ENCODE measurements at regions not wholly inside any gene's neighbourhood (a gene's known extent, or its start where the extent isn't known, plus 50 kb on each side); places are given as distances from the start of the nearest gene placed in this dataset.

DNA sequence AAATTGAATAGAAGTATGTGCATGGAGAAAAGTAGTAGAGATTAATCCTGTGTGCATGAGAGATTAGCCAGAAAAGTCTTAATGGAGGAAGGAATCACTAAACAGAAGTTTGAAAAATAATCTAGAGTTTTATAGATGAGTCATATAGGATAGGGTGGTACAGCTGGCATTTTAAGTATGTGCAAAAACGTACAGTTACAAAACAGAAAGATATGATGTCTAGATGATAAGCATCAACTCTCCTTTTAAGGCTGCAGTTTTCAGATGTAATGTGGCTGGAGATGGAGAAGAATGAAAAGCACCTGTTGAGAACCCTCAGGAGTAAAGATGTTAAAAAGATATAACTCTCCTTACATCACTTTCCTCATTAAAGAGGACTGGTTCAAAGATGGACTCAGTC lies 271.3 kb downstream of the STK31 start:
- Histone ChIP-seq H3K27me3 (replicated peaks; ENCODE audit: control insufficient read depth, insufficient read depth, low read length) (no peaks in the 10 kb centered on the region), H3K4me1 (ENCODE audit: control insufficient read depth, insufficient read depth, low read length) (no peaks in the 10 kb centered on the region), H3K4me3 (ENCODE audit: low read length) (no peak overlapping the region), H3K9ac (ENCODE audit: low read length) (no peak overlapping the region), H3K9me3 (ENCODE audit: control insufficient read depth, low read length) (peaks cover 7% of the 10 kb centered on the region), H3K36me3 (ENCODE audit: control insufficient read depth, insufficient read depth, low read length, severe bottlenecking) (no peaks in the 10 kb centered on the region)
- DNase-seq (ENCODE audit: low read depth): no peak

DNA sequence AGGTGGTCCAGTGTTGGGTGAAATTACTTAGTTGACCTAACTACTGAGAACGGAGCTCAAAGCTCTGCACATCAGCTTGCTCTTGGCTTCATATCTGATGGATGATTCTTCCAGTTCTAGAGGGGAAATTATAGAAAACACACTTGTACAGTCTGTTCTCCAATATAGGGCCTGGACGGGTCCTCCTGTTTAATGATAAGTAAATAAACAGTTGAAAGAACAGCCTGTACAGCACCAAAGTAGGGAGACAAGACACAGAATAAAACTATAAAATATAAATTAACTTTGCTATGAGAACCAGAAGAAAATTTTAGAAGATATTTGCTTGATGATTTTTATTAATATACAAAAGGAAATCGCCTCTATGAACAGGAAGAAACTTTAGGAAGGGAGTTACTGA lies 271.7 kb downstream of the STK31 start:
- Histone ChIP-seq H3K9me3 (ENCODE audit: control insufficient read depth, low read length) (peaks cover 5% of the 10 kb centered on the region), H3K4me1 (ENCODE audit: control insufficient read depth, insufficient read depth, low read length) (no peaks in the 10 kb centered on the region), H3K9ac (ENCODE audit: low read length) (no peak overlapping the region), H3K27me3 (replicated peaks; ENCODE audit: control insufficient read depth, insufficient read depth, low read length) (no peaks in the 10 kb centered on the region), H3K4me3 (ENCODE audit: low read length) (no peak overlapping the region), H3K36me3 (ENCODE audit: control insufficient read depth, insufficient read depth, low read length, severe bottlenecking) (no peaks in the 10 kb centered on the region)
- DNase-seq (ENCODE audit: low read depth): no peak

DNA sequence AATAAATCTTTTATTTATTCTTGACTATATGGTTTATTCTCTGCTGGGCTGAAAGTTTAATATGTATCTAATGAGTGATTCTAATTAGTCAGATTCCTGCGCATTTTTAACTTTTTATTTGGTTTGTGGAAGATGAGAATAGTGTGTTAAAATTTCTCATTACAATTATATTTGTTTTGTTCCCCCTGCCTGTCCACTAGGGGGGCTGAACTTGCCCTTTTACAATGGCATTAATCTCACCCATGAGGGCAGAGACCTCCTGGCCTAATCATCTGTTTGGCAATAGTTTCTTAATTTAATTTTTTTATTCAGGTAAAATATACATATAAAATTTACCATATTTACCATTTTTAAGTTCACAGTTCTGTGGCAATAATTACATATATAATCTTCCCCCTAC lies 278.5 kb upstream of the NPY start:
- H3K36me3 ChIP-seq (ENCODE audit: control insufficient read depth, insufficient read depth, low read length, severe bottlenecking): no peaks in the 10 kb centered on the region
- H3K4me3 ChIP-seq (ENCODE audit: low read length): no peak overlapping the region
- DNase-seq (ENCODE audit: low read depth): no peak
- no peaks in the 10 kb centered on the region for H3K4me1 ChIP-seq (ENCODE audit: control insufficient read depth, insufficient read depth, low read length)
- H3K27me3 ChIP-seq (replicated peaks; ENCODE audit: control insufficient read depth, insufficient read depth, low read length): no peaks in the 10 kb centered on the region
- H3K9ac ChIP-seq (ENCODE audit: low read length): no peak overlapping the region
- H3K9me3 ChIP-seq (ENCODE audit: control insufficient read depth, low read length): no peaks in the 10 kb centered on the region

DNA sequence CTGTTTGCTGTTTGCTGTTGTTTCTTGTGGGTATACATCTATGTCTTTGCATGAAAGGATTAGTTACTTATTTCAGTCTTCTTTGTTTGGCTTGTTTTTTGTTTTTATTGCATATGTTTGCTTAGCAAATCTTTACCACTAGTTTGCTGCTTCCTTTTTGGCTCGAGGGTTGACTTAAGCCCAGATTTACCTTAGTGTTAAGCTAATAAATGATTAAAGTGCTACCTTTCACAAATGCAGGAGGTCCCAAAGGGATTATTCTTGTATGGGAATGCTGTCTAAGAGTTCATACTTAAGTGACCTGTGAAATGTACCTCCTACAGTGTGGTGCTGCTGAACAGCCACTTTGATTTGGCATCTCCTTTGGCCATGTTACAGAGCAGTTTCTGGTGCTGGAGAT lies 273.5 kb upstream of the NPY start:
- no peaks in the 10 kb centered on the region for H3K36me3 ChIP-seq (ENCODE audit: control insufficient read depth, insufficient read depth, low read length, severe bottlenecking)
- DNase-seq (ENCODE audit: low read depth): no peak
- H3K27me3 ChIP-seq (replicated peaks; ENCODE audit: control insufficient read depth, insufficient read depth, low read length): no peaks in the 10 kb centered on the region
- no peak overlapping the region for H3K9ac ChIP-seq (ENCODE audit: low read length)
- no peaks in the 10 kb centered on the region for H3K4me1 ChIP-seq (ENCODE audit: control insufficient read depth, insufficient read depth, low read length)
- peaks cover 12% of the 10 kb centered on the region for H3K9me3 ChIP-seq (ENCODE audit: control insufficient read depth, low read length)
- no peak overlapping the region for H3K4me3 ChIP-seq (ENCODE audit: low read length)

DNA sequence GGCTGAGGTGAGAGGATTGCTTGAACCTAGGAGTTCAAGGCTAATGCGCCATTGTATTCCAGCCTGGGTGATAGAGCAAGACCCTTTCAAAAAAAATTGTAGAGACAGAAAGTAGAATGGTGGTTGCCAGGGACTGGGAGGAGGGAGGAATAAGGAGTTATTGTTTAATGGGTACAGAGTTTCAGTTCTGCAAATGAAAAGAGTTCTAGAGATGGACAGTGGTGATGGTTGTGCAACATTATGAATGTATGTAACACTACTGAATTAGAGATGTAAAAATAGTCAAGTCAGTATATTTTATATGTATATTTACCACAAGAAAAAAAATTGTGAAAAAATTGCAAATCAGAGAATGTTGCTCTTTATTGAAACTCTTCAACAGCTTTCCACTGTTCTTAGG lies 266.5 kb upstream of the NPY start:
- peaks cover 6% of the 10 kb centered on the region for H3K9me3 ChIP-seq (ENCODE audit: control insufficient read depth, low read length)
- DNase-seq (ENCODE audit: low read depth): no peak
- H3K4me3 ChIP-seq (ENCODE audit: low read length): no peak overlapping the region
- H3K9ac ChIP-seq (ENCODE audit: low read length): no peak overlapping the region
- H3K36me3 ChIP-seq (ENCODE audit: control insufficient read depth, insufficient read depth, low read length, severe bottlenecking): no peaks in the 10 kb centered on the region
- H3K4me1 ChIP-seq (ENCODE audit: control insufficient read depth, insufficient read depth, low read length): no peaks in the 10 kb centered on the region
- no peaks in the 10 kb centered on the region for H3K27me3 ChIP-seq (replicated peaks; ENCODE audit: control insufficient read depth, insufficient read depth, low read length)

DNA sequence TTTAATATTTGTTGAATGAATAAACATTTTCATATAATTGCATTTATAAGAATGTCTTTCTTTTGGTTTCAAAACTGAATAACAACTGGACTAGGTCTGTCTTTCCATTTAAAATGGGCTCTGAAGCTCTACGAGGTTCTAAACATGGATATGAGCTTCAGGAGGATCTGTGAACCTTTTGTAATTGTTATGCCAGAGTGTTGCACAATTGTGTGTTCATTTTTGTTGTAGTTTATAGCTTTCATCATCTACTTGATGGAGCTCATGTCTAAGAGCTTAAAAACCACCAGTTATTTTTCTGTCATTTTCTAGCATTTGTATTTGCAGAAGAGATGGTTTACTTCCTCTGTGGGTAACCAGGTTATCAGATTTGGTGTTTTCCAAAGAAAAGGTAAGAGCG lies 265.7 kb upstream of the NPY start:
- H3K27me3 ChIP-seq (replicated peaks; ENCODE audit: control insufficient read depth, insufficient read depth, low read length): no peaks in the 10 kb centered on the region
- no peaks in the 10 kb centered on the region for H3K4me1 ChIP-seq (ENCODE audit: control insufficient read depth, insufficient read depth, low read length)
- H3K36me3 ChIP-seq (ENCODE audit: control insufficient read depth, insufficient read depth, low read length, severe bottlenecking): no peaks in the 10 kb centered on the region
- no peak overlapping the region for H3K9ac ChIP-seq (ENCODE audit: low read length)
- H3K9me3 ChIP-seq (ENCODE audit: control insufficient read depth, low read length): no peaks in the 10 kb centered on the region
- DNase-seq (ENCODE audit: low read depth): no peak
- H3K4me3 ChIP-seq (ENCODE audit: low read length): no peak overlapping the region

DNA sequence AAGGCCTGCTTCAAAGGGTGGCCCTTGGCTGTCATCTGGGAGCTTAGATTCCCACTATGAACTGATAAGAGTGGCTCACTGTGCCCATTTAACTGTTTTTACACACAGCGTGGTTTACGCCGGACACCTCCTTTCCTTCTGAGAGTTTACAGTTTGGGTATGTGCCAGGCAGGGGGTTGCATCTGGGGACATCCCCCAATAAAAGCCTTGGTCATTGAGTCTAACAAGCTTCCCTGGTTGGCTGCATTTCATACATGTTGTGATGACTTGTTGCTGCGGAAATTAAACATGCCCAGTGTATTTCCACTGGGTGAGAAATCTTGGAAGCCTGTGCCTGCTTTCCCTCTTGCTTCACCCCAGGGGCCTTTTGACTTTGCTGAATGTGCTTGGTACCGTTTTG lies 264.1 kb upstream of the NPY start:
- no peak overlapping the region for H3K4me3 ChIP-seq (ENCODE audit: low read length)
- H3K4me1 ChIP-seq (ENCODE audit: control insufficient read depth, insufficient read depth, low read length): no peaks in the 10 kb centered on the region
- no peak overlapping the region for H3K9ac ChIP-seq (ENCODE audit: low read length)
- DNase-seq (ENCODE audit: low read depth): no peak
- H3K27me3 ChIP-seq (replicated peaks; ENCODE audit: control insufficient read depth, insufficient read depth, low read length): no peaks in the 10 kb centered on the region
- H3K9me3 ChIP-seq (ENCODE audit: control insufficient read depth, low read length): no peaks in the 10 kb centered on the region
- no peaks in the 10 kb centered on the region for H3K36me3 ChIP-seq (ENCODE audit: control insufficient read depth, insufficient read depth, low read length, severe bottlenecking)

DNA sequence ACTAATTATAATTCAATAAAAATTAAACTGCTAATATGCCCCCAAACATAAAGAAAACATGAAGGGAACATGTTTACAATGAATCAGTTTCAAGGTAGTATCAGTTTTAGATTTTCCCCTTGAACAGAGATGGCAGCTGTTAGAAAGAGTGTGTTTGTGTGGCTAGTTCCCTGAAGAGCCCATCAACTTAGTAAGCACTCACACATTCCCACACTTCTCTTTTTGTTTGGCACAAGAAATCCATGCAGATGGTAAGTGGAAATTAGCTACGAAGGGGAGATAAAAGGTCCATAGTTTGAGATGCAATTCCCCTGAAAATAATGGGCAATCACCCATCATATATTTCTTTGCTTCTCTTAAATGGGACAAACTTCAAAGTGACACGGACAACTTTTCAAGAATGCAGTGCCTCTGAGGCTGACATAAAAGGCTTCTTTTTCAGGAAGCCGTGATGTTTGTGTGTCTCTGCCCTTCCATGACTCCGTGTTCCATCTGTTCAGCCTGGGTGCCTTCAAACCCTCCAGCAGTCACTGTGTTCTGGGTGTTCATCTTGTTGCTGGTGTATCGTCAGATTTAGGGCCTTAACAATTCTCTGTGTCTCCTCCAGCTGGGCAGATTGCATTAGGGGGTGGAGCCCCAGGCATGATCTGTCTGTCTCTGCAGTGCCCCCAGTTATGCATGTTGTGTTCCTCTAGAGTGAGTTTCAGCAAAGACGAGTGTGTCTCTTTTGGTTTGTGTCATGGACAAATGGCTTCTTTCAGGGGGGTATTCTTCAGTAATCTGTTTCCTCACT lies 259.5 kb upstream of the NPY start:
- H3K27me3 ChIP-seq (replicated peaks; ENCODE audit: control insufficient read depth, insufficient read depth, low read length): no peaks in the 10 kb centered on the region
- H3K9ac ChIP-seq (ENCODE audit: low read length): no peak overlapping the region
- H3K4me3 ChIP-seq (ENCODE audit: low read length): no peak overlapping the region
- no peaks in the 10 kb centered on the region for H3K9me3 ChIP-seq (ENCODE audit: control insufficient read depth, low read length)
- no peaks in the 10 kb centered on the region for H3K36me3 ChIP-seq (ENCODE audit: control insufficient read depth, insufficient read depth, low read length, severe bottlenecking)
- DNase-seq (ENCODE audit: low read depth): peak; percentile 5
- no peaks in the 10 kb centered on the region for H3K4me1 ChIP-seq (ENCODE audit: control insufficient read depth, insufficient read depth, low read length)

DNA sequence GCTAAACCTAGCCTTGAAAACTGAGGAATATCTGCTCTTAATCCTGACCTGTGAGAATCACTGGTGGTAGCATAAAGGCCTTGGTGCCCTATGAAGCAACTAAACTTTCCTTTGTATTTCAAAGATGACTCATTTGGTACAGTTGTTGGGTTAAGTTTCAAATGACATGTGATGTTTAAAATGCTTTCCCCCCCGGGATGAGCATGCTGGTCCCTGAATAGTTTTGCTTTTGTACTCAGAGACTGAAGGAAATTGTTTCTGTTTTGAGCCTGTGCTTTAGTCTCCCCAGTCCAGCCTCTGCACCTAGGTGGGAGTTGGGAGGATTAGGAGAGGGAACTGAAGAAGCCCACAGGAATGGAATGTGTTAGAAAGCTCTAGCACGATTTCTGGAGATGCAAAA lies 258.9 kb upstream of the NPY start:
- H3K27me3 ChIP-seq (replicated peaks; ENCODE audit: control insufficient read depth, insufficient read depth, low read length): no peaks in the 10 kb centered on the region
- H3K4me1 ChIP-seq (ENCODE audit: control insufficient read depth, insufficient read depth, low read length): no peaks in the 10 kb centered on the region
- DNase-seq (ENCODE audit: low read depth): peak; percentile 51
- H3K9me3 ChIP-seq (ENCODE audit: control insufficient read depth, low read length): no peaks in the 10 kb centered on the region
- H3K36me3 ChIP-seq (ENCODE audit: control insufficient read depth, insufficient read depth, low read length, severe bottlenecking): no peaks in the 10 kb centered on the region
- H3K9ac ChIP-seq (ENCODE audit: low read length): no peak overlapping the region
- no peak overlapping the region for H3K4me3 ChIP-seq (ENCODE audit: low read length)

DNA sequence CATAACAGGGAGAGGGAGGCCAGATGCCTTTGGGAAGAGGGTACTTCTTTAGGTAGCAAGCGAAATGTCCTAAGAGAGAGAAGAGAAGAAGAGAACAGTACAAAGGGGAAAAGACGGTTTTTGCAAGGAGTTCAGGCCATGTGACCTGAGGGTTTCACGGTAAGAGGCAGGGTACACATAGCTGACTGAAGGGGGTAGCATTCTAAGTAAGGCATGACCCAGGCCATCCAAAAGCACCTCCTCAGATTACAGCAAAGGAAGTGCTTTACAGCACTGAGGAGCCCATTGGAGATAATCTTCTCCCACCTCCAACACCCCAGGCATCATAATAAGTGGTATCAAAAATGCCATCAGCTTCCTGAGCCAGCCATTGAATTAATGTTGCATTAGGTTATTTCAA lies 258.2 kb upstream of the NPY start:
- H3K36me3 ChIP-seq (ENCODE audit: control insufficient read depth, insufficient read depth, low read length, severe bottlenecking): no peaks in the 10 kb centered on the region
- no peaks in the 10 kb centered on the region for H3K4me1 ChIP-seq (ENCODE audit: control insufficient read depth, insufficient read depth, low read length)
- H3K9me3 ChIP-seq (ENCODE audit: control insufficient read depth, low read length): no peaks in the 10 kb centered on the region
- H3K9ac ChIP-seq (ENCODE audit: low read length): no peak overlapping the region
- no peak overlapping the region for H3K4me3 ChIP-seq (ENCODE audit: low read length)
- H3K27me3 ChIP-seq (replicated peaks; ENCODE audit: control insufficient read depth, insufficient read depth, low read length): no peaks in the 10 kb centered on the region
- DNase-seq (ENCODE audit: low read depth): no peak

DNA sequence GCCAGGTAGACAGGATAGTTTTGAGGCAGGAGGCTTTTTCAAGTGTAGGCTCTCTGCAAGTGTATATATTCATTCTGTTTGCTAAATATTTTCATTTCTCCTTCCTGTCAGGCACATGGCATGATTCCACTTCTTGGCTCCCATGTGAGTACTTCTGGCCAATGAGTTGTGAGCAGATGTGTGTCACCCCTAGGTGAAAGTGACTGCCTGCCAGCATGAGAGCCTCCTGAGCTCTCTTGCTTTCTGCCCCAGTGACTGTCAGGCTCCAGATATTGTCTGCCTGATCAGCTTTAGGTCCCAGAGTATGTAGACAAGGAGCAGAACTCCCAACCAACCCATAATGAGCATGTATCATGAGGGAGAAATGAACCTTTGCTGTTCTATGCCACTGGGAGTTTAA lies 257.6 kb upstream of the NPY start:
- Histone ChIP-seq H3K4me1 (ENCODE audit: control insufficient read depth, insufficient read depth, low read length) (no peaks in the 10 kb centered on the region), H3K9me3 (ENCODE audit: control insufficient read depth, low read length) (no peaks in the 10 kb centered on the region), H3K9ac (ENCODE audit: low read length) (no peak overlapping the region), H3K4me3 (ENCODE audit: low read length) (no peak overlapping the region), H3K27me3 (replicated peaks; ENCODE audit: control insufficient read depth, insufficient read depth, low read length) (no peaks in the 10 kb centered on the region), H3K36me3 (ENCODE audit: control insufficient read depth, insufficient read depth, low read length, severe bottlenecking) (no peaks in the 10 kb centered on the region)
- DNase-seq (ENCODE audit: low read depth): no peak

DNA sequence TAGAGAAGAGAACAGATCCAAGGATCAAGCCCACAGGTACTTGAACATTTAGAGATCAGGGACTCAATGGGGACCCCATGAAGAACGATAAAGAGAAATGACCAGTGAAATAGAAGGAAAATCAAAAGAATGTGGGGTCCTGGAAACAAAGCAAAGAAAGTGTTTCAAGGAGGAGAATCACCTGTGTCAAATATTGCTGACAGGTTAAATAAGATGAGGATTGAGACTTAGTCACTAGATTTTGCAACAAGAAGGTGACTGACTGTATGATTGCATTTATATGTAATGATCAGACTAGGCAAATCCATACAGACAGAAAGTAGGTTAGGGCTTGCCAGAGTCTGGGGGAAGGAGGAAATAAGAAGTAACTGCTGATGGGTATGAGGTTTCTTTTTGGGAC lies 254.9 kb upstream of the NPY start:
- Histone ChIP-seq H3K4me3 (ENCODE audit: low read length) (no peak overlapping the region), H3K27me3 (replicated peaks; ENCODE audit: control insufficient read depth, insufficient read depth, low read length) (no peaks in the 10 kb centered on the region), H3K36me3 (ENCODE audit: control insufficient read depth, insufficient read depth, low read length, severe bottlenecking) (no peaks in the 10 kb centered on the region), H3K9me3 (ENCODE audit: control insufficient read depth, low read length) (no peaks in the 10 kb centered on the region), H3K4me1 (ENCODE audit: control insufficient read depth, insufficient read depth, low read length) (no peaks in the 10 kb centered on the region), H3K9ac (ENCODE audit: low read length) (no peak overlapping the region)
- no peak for DNase-seq (ENCODE audit: low read depth)

Measured in adipocyte (in vitro differentiated cells).